GM21367 (cell line): ENCODE measurements at regions not wholly inside any gene's neighbourhood (a gene's known extent, or its start where the extent isn't known, plus 50 kb on each side); places are given as distances from the start of the nearest gene placed in this dataset.
"Not testable (repeated sequence)": the region's sequence is repeated elsewhere in the genome, so short reads cannot be mapped to it uniquely, and the experiment has no call there.

Source experiments
- ATAC-seq: cut with Tn5 transposase; IDR thresholded peaks from one replicate; pipeline ENCODE4 v1.9.1; 2021; ENCODE audit not compliant: unreplicated experiment

GRCh38 chr7:35909870-35910357, 109.1 kb downstream of the SEPTIN7 start:
- no peak for ATAC-seq

GRCh38 chr7:35910621-35911020, 109.8 kb downstream of the SEPTIN7 start:
- ATAC-seq = not testable (repeated sequence)

GRCh38 chr7:35913350-35913749, 112.5 kb downstream of the SEPTIN7 start:
- ATAC-seq = not testable (repeated sequence)

- ATAC-seq = not testable (repeated sequence)
Observed at GRCh38 chr7:35914214-35914613, 113.4 kb downstream of the SEPTIN7 start.

- ATAC-seq = not testable (repeated sequence)
Observed at GRCh38 chr7:35915247-35915955, 114.5 kb downstream of the SEPTIN7 start.

GRCh38 chr7:35918217-35918616, 117.4 kb downstream of the SEPTIN7 start:
- not testable (repeated sequence) for ATAC-seq

- not testable (repeated sequence) for ATAC-seq
Observed at GRCh38 chr7:35919607-35920006, 118.8 kb downstream of the SEPTIN7 start.

GRCh38 chr7:35921338-35921737, 120.5 kb downstream of the SEPTIN7 start:
- not testable (repeated sequence) for ATAC-seq

- not testable (repeated sequence) for ATAC-seq
Observed at GRCh38 chr7:35924668-35925067, 123.8 kb downstream of the SEPTIN7 start.

- not testable (repeated sequence) for ATAC-seq
Observed at GRCh38 chr7:35926966-35927365, 126.1 kb downstream of the SEPTIN7 start.

- not testable (repeated sequence) for ATAC-seq
Observed at GRCh38 chr7:35931134-35931533, 130.3 kb downstream of the SEPTIN7 start.

- not testable (repeated sequence) for ATAC-seq
Observed at GRCh38 chr7:35931551-35931950, 130.7 kb downstream of the SEPTIN7 start.

- ATAC-seq = not testable (repeated sequence)
Observed at GRCh38 chr7:35940695-35941094, 139.8 kb downstream of the SEPTIN7 start.

- ATAC-seq = not testable (repeated sequence)
Observed at GRCh38 chr7:35945621-35946020, 144.8 kb downstream of the SEPTIN7 start.

- ATAC-seq = not testable (repeated sequence)
Observed at GRCh38 chr7:35955735-35956134, 154.9 kb downstream of the SEPTIN7 start.

GRCh38 chr7:35956988-35957387, 156.1 kb downstream of the SEPTIN7 start:
- ATAC-seq = not testable (repeated sequence)

- not testable (repeated sequence) for ATAC-seq
Observed at GRCh38 chr7:35961260-35961659, 160.4 kb downstream of the SEPTIN7 start.

GRCh38 chr7:35962607-35963006, 161.8 kb downstream of the SEPTIN7 start:
- not testable (repeated sequence) for ATAC-seq

GRCh38 chr7:35967366-35968139, 166.7 kb downstream of the SEPTIN7 start:
- ATAC-seq = no peak

GRCh38 chr7:35968140-35968940, 167.5 kb downstream of the SEPTIN7 start:
- no peak for ATAC-seq

GRCh38 chr7:35969066-35969465, 168.2 kb downstream of the SEPTIN7 start:
- ATAC-seq = no peak
